Bronchial epithelial cell (primary cell): ENCODE measurements at regions not wholly inside any gene's neighbourhood (a gene's known extent, or its start where the extent isn't known, plus 50 kb on each side); places are given as distances from the start of the nearest gene placed in this dataset.

Experiments
- DNase-seq: peaks from one replicate; pipeline ENCODE4 v3.0.0-alpha.2; 2010; ENCODE audit warnings: low read depth
- FAIRE-seq: peaks from 2 replicates; lab custom pipeline; 2011; peaks lifted over from hg19 to GRCh38; lab: Jason Lieb, UNC
- H3K27me3 ChIP-seq: 2 replicates; pipeline ENCODE4 v1.5.1; 2011; ENCODE audit warnings: low read length; ENCODE audit not compliant: control insufficient read depth, insufficient read depth
- H3K36me3 ChIP-seq: 2 replicates; pipeline ENCODE4 v1.5.1; 2011; ENCODE audit warnings: low read length; ENCODE audit not compliant: control insufficient read depth, insufficient read depth
- H3K4me3 ChIP-seq: 2 replicates; pipeline ENCODE4 v1.5.1; 2011; ENCODE audit warnings: mild to moderate bottlenecking, low read depth, low read length, control low read depth
- CTCF ChIP-seq: IDR thresholded peaks from 2 replicates; pipeline ENCODE4 v1.5.1; 2011; ENCODE audit warnings: mild to moderate bottlenecking, moderate library complexity, low read length, control low read depth, inconsistent platforms; ENCODE audit not compliant: insufficient read depth, severe bottlenecking

- Histone ChIP-seq H3K36me3 (no peaks in the 10 kb centered on the region), H3K4me3 (no peak overlapping the region), H3K27me3 (no peaks in the 10 kb centered on the region)
- no peak for TF ChIP-seq CTCF
- FAIRE-seq (no peak), DNase-seq (no peak)
Measured at GRCh38 chr9:86663905-86664304, 283.4 kb downstream of the GAS1 start.

- no peaks in the 10 kb centered on the region for H3K27me3 ChIP-seq
- DNase-seq (no peak), FAIRE-seq (no peak)
- H3K4me3 ChIP-seq, result no peak overlapping the region
- H3K36me3 ChIP-seq, result no peaks in the 10 kb centered on the region
- no peak for TF ChIP-seq CTCF
Measured at GRCh38 chr9:86662890-86663468, 284.3 kb downstream of the GAS1 start.

GRCh38 chr9:86660146-86660943 lies 287.0 kb downstream of the GAS1 start:
- no peak for TF ChIP-seq CTCF
- Histone ChIP-seq H3K27me3 (no peaks in the 10 kb centered on the region), H3K4me3 (no peak overlapping the region), H3K36me3 (no peaks in the 10 kb centered on the region)
- FAIRE-seq (no peak), DNase-seq (no peak)

DNA sequence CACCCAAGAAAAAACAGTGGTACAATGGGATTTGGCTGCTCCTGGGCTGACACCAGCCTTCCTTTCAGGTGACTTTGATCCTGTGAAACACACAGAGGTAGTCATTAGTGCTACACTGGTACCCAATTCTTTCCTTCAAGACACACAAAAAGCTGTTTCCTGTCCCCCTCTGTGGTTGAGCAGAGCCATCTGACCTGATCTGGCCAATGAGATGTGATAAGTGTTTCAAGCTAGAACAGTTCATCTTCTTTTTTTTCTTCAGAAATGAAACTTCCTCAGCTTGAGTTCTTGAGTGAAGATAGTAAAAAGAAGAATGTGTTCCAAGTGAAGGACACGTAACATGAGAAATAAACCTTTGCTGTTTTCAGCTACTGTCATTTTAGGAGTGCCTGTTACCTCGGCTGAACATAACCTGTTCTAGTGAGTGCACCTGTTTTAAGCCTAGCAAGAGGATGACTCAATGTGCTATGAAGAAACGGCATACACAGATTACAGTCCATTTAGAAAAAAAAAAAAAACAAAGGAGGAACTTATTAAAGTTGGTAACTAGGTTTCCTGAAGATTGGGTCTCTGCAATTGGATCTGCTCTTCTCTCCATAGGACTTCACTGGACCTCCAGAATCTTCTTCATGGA lies 287.8 kb downstream of the GAS1 start:
- TF ChIP-seq CTCF, result no peak
- peak; percentile 18 for FAIRE-seq

GRCh38 chr9:86655147-86655546 lies 292.2 kb downstream of the GAS1 start:
- no peaks in the 10 kb centered on the region for H3K27me3 ChIP-seq
- FAIRE-seq (no peak), DNase-seq (no peak)
- no peak for TF ChIP-seq CTCF
- H3K36me3 ChIP-seq, result no peaks in the 10 kb centered on the region
- H3K4me3 ChIP-seq, result no peak overlapping the region

More for the DNA sequence above, 287.8 kb downstream of the GAS1 start:
- no peak overlapping the region for H3K4me3 ChIP-seq
- H3K27me3 ChIP-seq, result no peaks in the 10 kb centered on the region
- peak; percentile 21 for DNase-seq
- H3K36me3 ChIP-seq, result no peaks in the 10 kb centered on the region
